ENCODE measurements at regions not wholly inside any gene's neighbourhood (a gene's known extent, or its start where the extent isn't known, plus 50 kb on each side); places are given as distances from the start of the nearest gene placed in this dataset.

DNA sequence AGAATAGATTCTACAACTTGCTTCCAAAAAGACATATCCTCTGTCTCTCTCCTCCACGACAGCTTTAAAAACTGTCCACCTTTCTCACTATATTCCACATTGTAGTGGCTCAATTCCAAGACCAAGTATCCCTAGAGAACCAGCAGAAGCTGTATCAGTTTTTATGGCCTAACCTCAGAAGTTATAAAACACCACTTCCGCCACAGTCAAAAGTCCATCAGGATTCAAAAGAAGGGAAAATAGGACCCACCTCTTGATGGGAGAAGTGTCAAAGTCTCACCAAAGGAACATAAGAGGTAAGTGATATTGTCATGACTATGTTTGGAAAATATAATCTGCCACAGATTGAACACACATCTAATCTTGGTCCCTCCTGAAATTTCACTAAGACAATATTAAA is 299.2 kb upstream of the RGMB start:
- H3K27me3 ChIP-seq (ENCODE audit: insufficient read depth, poor library complexity, severe bottlenecking), result no peaks in the 10 kb centered on the region
- DNase-seq (ENCODE audit: low read depth in 1 of 2, low spot score in 1 of 2), result no peak
- no peak for TF ChIP-seq SPI1 (IDR thresholded peaks at IDR 0.05; ENCODE audit: borderline replicate concordance, low read depth)
- no peak overlapping the region for H3K4me3 ChIP-seq (replicated peaks; ENCODE audit: insufficient read depth, low read length)
- no peak overlapping the region for H3K27ac ChIP-seq (replicated peaks)

DNA sequence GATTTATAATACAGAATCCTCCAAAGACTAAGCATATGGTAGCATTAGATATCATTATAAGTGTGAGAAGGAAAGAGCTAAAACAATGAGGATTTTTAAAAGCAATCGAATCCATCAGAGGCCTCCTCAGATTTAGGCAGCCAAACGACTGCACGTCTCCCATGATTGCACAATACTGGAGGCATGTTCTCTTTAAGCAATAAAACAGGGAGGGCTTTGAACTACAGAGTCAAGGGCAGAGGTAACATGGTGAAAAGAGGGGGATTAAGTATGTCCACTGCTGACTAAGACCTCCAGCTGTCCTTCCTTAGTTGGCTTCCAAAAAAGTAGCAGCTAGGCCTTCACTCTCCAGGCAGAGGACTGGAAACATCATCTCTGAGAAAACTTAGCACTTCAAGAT is 298.7 kb upstream of the RGMB start:
- Histone ChIP-seq H3K27ac (replicated peaks) (no peak overlapping the region), H3K27me3 (ENCODE audit: insufficient read depth, poor library complexity, severe bottlenecking) (no peaks in the 10 kb centered on the region), H3K4me3 (replicated peaks; ENCODE audit: insufficient read depth, low read length) (no peak overlapping the region)
- DNase-seq (ENCODE audit: low read depth in 1 of 2, low spot score in 1 of 2), result no peak
- no peak for TF ChIP-seq POLR2AphosphoS5 (IDR thresholded peaks at IDR 0.05; ENCODE audit: low read depth)
- TF ChIP-seq, protein P1, sequence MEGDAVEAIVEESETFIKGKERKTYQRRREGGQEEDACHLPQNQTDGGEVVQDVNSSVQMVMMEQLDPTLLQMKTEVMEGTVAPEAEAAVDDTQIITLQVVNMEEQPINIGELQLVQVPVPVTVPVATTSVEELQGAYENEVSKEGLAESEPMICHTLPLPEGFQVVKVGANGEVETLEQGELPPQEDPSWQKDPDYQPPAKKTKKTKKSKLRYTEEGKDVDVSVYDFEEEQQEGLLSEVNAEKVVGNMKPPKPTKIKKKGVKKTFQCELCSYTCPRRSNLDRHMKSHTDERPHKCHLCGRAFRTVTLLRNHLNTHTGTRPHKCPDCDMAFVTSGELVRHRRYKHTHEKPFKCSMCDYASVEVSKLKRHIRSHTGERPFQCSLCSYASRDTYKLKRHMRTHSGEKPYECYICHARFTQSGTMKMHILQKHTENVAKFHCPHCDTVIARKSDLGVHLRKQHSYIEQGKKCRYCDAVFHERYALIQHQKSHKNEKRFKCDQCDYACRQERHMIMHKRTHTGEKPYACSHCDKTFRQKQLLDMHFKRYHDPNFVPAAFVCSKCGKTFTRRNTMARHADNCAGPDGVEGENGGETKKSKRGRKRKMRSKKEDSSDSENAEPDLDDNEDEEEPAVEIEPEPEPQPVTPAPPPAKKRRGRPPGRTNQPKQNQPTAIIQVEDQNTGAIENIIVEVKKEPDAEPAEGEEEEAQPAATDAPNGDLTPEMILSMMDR (IDR thresholded peaks at IDR 0.05; ENCODE audit: insufficient read depth, low read length), result no peak
- TF ChIP-seq, protein P2, sequence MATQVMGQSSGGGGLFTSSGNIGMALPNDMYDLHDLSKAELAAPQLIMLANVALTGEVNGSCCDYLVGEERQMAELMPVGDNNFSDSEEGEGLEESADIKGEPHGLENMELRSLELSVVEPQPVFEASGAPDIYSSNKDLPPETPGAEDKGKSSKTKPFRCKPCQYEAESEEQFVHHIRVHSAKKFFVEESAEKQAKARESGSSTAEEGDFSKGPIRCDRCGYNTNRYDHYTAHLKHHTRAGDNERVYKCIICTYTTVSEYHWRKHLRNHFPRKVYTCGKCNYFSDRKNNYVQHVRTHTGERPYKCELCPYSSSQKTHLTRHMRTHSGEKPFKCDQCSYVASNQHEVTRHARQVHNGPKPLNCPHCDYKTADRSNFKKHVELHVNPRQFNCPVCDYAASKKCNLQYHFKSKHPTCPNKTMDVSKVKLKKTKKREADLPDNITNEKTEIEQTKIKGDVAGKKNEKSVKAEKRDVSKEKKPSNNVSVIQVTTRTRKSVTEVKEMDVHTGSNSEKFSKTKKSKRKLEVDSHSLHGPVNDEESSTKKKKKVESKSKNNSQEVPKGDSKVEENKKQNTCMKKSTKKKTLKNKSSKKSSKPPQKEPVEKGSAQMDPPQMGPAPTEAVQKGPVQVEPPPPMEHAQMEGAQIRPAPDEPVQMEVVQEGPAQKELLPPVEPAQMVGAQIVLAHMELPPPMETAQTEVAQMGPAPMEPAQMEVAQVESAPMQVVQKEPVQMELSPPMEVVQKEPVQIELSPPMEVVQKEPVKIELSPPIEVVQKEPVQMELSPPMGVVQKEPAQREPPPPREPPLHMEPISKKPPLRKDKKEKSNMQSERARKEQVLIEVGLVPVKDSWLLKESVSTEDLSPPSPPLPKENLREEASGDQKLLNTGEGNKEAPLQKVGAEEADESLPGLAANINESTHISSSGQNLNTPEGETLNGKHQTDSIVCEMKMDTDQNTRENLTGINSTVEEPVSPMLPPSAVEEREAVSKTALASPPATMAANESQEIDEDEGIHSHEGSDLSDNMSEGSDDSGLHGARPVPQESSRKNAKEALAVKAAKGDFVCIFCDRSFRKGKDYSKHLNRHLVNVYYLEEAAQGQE (IDR thresholded peaks at IDR 0.05; ENCODE audit: insufficient replicate concordance, low read depth), result no peak
- no peak for TF ChIP-seq SPI1 (IDR thresholded peaks at IDR 0.05; ENCODE audit: borderline replicate concordance, low read depth)
- no peak for TF ChIP-seq GABPA (IDR thresholded peaks at IDR 0.05; ENCODE audit: low read depth)

- H3K4me3 ChIP-seq (replicated peaks; ENCODE audit: insufficient read depth, low read length), result no peak overlapping the region
- DNase-seq (ENCODE audit: low read depth in 1 of 2, low spot score in 1 of 2), result no peak
- no peaks in the 10 kb centered on the region for H3K27me3 ChIP-seq (ENCODE audit: insufficient read depth, poor library complexity, severe bottlenecking)
- no peak overlapping the region for H3K27ac ChIP-seq (replicated peaks)
- TF ChIP-seq GABPA (IDR thresholded peaks at IDR 0.05; ENCODE audit: low read depth) (no peak), SPI1 (IDR thresholded peaks at IDR 0.05; ENCODE audit: borderline replicate concordance, low read depth) (no peak)
- TF ChIP-seq, protein P1 (IDR thresholded peaks at IDR 0.05; ENCODE audit: insufficient read depth, low read length), result no peak
Observed at GRCh38 chr5:98482321-98483300, 290.9 kb upstream of the RGMB start.

GRCh38 chr5:98483301-98483685 is 290.2 kb upstream of the RGMB start:
- no peak overlapping the region for H3K27ac ChIP-seq (replicated peaks)
- DNase-seq (ENCODE audit: low read depth in 1 of 2, low spot score in 1 of 2), result no peak

More at GRCh38 chr5:98483301-98483685, 290.2 kb upstream of the RGMB start:
- no peak overlapping the region for H3K4me3 ChIP-seq (replicated peaks; ENCODE audit: insufficient read depth, low read length)
- no peaks in the 10 kb centered on the region for H3K27me3 ChIP-seq (ENCODE audit: insufficient read depth, poor library complexity, severe bottlenecking)
- TF ChIP-seq SPI1 (IDR thresholded peaks at IDR 0.05; ENCODE audit: borderline replicate concordance, low read depth), result no peak
- TF ChIP-seq, protein P2 (IDR thresholded peaks at IDR 0.05; ENCODE audit: insufficient replicate concordance, low read depth), result no peak
